Ovary (tissue), 3 donors: ENCODE measurements at regions not wholly inside any gene's neighbourhood (a gene's known extent, or its start where the extent isn't known, plus 50 kb on each side); places are given as distances from the start of the nearest gene placed in this dataset.

Source experiments
- CTCF ChIP-seq, 3 donors: fragments of 450-650 bp in 2 of 3; fragments of 200-600 bp in 1 of 3; IDR thresholded peaks; one replicate each; pipeline versions ENCODE4 v1.5.1 to v1.8.0; 2016 to 2022; ENCODE audit warnings: antibody characterized with exemption in 3 of 3, mild to moderate bottlenecking in 1 of 3
- POLR2A ChIP-seq: fragments of 450-650 bp; IDR thresholded peaks from one replicate; pipeline ENCODE4 v1.6.1; 2017; ENCODE audit warnings: antibody characterized with exemption, mild to moderate bottlenecking, moderate library complexity
- donor health status: DM: no; HTN: no; CAD: no.

GRCh38 chr17:12566291-12566690 lies 99.4 kb upstream of the MYOCD start:
- no peak for TF ChIP-seq CTCF (IDR thresholded peaks at IDR 0.05)
- no peak for TF ChIP-seq POLR2A
